GM12864 (cell line): ENCODE measurements at regions not wholly inside any gene's neighbourhood (a gene's known extent, or its start where the extent isn't known, plus 50 kb on each side); places are given as distances from the start of the nearest gene placed in this dataset.

Experiments
- DNase-seq: peaks from one replicate; pipeline ENCODE4 v3.0.0-alpha.2; 2011; ENCODE audit warnings: low read depth
- H3K4me3 ChIP-seq: 2 replicates; pipeline ENCODE4 v1.5.1; 2011; ENCODE audit warnings: mild to moderate bottlenecking, low read depth, low read length, control low read depth
- CTCF ChIP-seq: IDR thresholded peaks from 2 replicates; pipeline ENCODE4 v1.5.1; 2011; ENCODE audit warnings: low read depth, mild to moderate bottlenecking, moderate library complexity, low read length, control low read depth, inconsistent platforms; ENCODE audit errors: missing control alignments

DNA sequence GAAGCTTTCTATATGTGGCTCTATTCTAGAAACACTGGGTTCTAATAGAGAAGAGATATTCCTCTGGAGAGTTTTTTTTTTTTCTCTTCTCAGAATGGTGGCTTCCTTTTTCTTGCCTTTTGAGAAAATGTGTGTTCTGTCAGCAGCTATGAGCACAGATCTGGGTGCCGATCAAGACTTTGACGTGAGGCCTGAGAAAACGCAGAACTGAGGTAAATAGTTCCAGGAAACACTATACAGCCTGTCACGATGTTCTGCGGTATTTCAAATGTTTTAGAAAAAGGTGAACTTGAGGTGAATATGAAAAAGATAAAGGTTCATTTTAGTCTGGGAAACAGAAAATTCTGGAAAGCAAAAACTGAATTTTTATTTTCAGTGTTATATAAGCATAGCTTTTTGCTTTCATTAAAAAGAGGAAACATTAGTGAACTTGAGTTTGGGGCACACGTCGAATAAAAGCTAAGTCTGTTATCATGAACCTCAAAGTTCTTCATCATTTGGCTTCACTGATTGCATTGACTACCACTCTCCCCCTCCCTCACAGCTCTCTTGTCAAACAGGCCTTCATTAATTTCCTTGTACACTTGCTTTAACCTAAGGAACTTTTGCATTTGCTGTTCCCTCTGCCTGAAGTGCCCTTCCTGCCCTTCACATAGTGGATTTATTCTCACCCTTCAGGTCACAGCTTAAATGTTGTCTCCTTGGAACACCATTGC is 265.1 kb downstream of the NFKBIZ start:
- no peak for DNase-seq
- no peak overlapping the region for H3K4me3 ChIP-seq
- no peak for TF ChIP-seq CTCF

DNA sequence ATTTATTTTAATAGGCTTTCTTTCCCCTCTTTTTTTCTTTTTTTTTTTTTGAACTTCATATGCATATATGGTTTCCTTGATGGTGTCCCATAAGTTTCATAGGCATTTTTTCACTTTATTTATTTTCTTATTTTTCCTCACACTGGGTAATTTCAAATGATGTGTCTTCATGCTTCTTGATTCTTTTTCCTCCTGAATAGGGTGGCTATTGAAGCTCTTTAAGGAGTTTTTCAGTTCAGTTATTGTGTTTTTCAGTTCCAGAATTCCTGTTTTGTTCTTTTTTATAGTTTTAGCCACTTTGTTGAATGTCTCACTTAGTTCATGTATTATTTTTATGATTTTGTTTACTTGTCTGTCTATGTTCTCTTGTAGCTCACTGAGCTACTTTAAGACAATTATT is 273.2 kb downstream of the NFKBIZ start:
- no peak for DNase-seq
- H3K4me3 ChIP-seq = no peak overlapping the region
- no peak for TF ChIP-seq CTCF

- H3K4me3 ChIP-seq = no peak overlapping the region
- DNase-seq = no peak
- TF ChIP-seq CTCF = no peak
These were observed 274.4 kb downstream of the NFKBIZ start for GRCh38 chr3:102123590-102124190.

DNA sequence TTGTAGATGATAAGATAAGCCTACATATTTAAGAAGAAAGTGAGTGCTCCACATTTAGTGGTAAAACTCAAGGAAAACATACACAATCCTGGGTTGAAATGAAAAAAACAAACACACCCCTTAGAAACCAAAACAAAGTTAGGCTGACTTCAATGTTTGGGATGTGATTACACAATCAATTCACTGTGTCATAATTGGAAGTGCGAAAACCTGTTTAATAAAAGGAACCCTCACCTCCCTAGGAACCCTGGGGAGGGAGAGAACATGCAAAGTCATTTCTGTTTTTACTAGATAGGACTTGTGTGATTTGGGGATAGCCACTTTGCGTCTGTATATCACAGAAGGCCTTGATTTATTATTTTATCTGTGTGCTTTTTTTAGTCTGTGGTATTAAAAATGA is 275.0 kb downstream of the NFKBIZ start:
- no peak for DNase-seq
- no peak for TF ChIP-seq CTCF
- H3K4me3 ChIP-seq = no peak overlapping the region

GRCh38 chr3:102124704-102125103 is 275.4 kb downstream of the NFKBIZ start:
- no peak overlapping the region for H3K4me3 ChIP-seq
- no peak for TF ChIP-seq CTCF
- DNase-seq = no peak

DNA sequence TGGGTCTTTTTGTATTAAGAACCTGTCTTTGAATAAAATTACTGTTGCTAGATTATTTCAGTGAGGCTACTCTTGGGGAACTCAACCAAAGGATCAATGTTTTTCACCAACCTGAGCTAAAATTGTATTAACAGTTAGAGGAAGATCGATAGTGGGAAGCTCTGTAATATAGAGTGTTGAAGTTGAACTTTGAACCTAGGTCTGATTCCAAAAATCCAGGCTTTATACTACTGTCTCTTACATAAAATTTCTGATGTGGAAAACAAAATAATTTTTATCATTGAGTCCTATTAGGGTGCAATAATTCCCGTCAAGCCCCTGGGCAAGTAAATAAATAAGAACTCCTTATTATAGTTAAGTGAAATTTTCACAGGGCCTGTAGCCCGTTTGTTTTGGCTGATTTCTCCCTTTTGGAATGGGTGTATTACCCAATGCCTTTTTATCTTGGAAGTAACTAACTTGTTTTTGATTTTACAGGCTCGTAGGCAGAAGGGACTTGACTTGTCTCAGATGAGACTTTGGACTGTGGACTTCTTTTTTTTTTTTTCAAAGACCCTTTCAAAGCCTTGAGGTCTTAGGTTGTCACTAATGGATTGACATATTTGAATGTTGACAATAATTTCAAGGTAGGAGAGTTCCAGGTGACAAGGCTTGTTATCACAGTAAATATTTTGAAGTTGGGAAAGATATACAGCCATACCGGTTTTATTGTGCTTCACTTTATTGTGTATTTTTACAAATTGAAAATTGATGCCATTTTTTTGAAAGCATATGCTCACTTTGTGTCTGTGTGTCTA is 276.1 kb downstream of the NFKBIZ start:
- H3K4me3 ChIP-seq = no peak overlapping the region
- no peak for DNase-seq
- no peak for TF ChIP-seq CTCF
